ENCODE measurements at regions not wholly inside any gene's neighbourhood (a gene's known extent, or its start where the extent isn't known, plus 50 kb on each side); places are given as distances from the start of the nearest gene placed in this dataset.
"Not testable (repeated sequence)": the region's sequence is repeated elsewhere in the genome, so short reads cannot be mapped to it uniquely, and the experiment has no call there.

- no peak for DNase-seq (ENCODE audit: low read depth)
These were observed 1062.9 kb upstream of the EPHA6 start for GRCh38 chr3:95751509-95751908.

GRCh38 chr3:95752199-95752598, 1062.2 kb upstream of the EPHA6 start:
- DNase-seq (ENCODE audit: low read depth), result no peak

GRCh38 chr3:95758707-95759106, 1055.7 kb upstream of the EPHA6 start:
- no peak for DNase-seq (ENCODE audit: low read depth)

- no peak for DNase-seq (ENCODE audit: low read depth)
These were observed 1054.6 kb upstream of the EPHA6 start for GRCh38 chr3:95759614-95760301.

GRCh38 chr3:95775486-95776094, 1038.8 kb upstream of the EPHA6 start:
- no peak for DNase-seq (ENCODE audit: low read depth)

GRCh38 chr3:95781598-95781997, 1032.8 kb upstream of the EPHA6 start:
- no peak for DNase-seq (ENCODE audit: low read depth)

- DNase-seq (ENCODE audit: low read depth), result no peak
These were observed 1025.3 kb upstream of the EPHA6 start for GRCh38 chr3:95789111-95789510.

GRCh38 chr3:95797081-95797480, 1017.3 kb upstream of the EPHA6 start:
- no peak for DNase-seq (ENCODE audit: low read depth)

- DNase-seq (ENCODE audit: low read depth), result no peak
These were observed 1015.8 kb upstream of the EPHA6 start for GRCh38 chr3:95798628-95799027.

GRCh38 chr3:95810462-95810861, 1003.9 kb upstream of the EPHA6 start:
- no peak for DNase-seq (ENCODE audit: low read depth)

- DNase-seq (ENCODE audit: low read depth), result no peak
These were observed 1001.1 kb upstream of the EPHA6 start for GRCh38 chr3:95813244-95813643.

GRCh38 chr3:95815828-95816227, 998.6 kb upstream of the EPHA6 start:
- DNase-seq (ENCODE audit: low read depth), result no peak

- DNase-seq (ENCODE audit: low read depth), result no peak
These were observed 988.0 kb upstream of the EPHA6 start for GRCh38 chr3:95826419-95826818.

- no peak for DNase-seq (ENCODE audit: low read depth)
These were observed 982.2 kb upstream of the EPHA6 start for GRCh38 chr3:95832146-95832545.

- not testable (repeated sequence) for DNase-seq (ENCODE audit: low read depth)
These were observed 953.8 kb upstream of the EPHA6 start for GRCh38 chr3:95860628-95861027.

- no peak for DNase-seq (ENCODE audit: low read depth)
These were observed 930.6 kb upstream of the EPHA6 start for GRCh38 chr3:95883801-95884200.

GRCh38 chr3:95886616-95887015, 927.8 kb upstream of the EPHA6 start:
- no peak for DNase-seq (ENCODE audit: low read depth)

GRCh38 chr3:95887114-95887513, 927.3 kb upstream of the EPHA6 start:
- DNase-seq (ENCODE audit: low read depth), result no peak

- DNase-seq (ENCODE audit: low read depth), result no peak
These were observed 919.6 kb upstream of the EPHA6 start for GRCh38 chr3:95894820-95895219.

GRCh38 chr3:95899494-95899893, 914.9 kb upstream of the EPHA6 start:
- DNase-seq (ENCODE audit: low read depth), result no peak

- no peak for DNase-seq (ENCODE audit: low read depth)
These were observed 914.5 kb upstream of the EPHA6 start for GRCh38 chr3:95899911-95900310.

- DNase-seq (ENCODE audit: low read depth), result no peak
These were observed 912.4 kb upstream of the EPHA6 start for GRCh38 chr3:95901948-95902347.

- no peak for DNase-seq (ENCODE audit: low read depth)
These were observed 909.2 kb upstream of the EPHA6 start for GRCh38 chr3:95905182-95905581.

GRCh38 chr3:95911767-95912166, 902.6 kb upstream of the EPHA6 start:
- DNase-seq (ENCODE audit: low read depth), result no peak
